Osteoblast (primary cell): ENCODE measurements at regions not wholly inside any gene's neighbourhood (a gene's known extent, or its start where the extent isn't known, plus 50 kb on each side); places are given as distances from the start of the nearest gene placed in this dataset.

ENCODE experiments used
- DNase-seq: peaks from one replicate; pipeline ENCODE4 v3.0.0; 2011; ENCODE audit warnings: low spot score, mixed read lengths; ENCODE audit not compliant: insufficient read length; ENCODE audit errors: missing footprints
- H2AFZ ChIP-seq: 2 replicates; pipeline ENCODE4 v1.6.0; 2011; ENCODE audit warnings: mild to moderate bottlenecking, low read length
- H3K27ac ChIP-seq: 2 replicates; pipeline ENCODE4 v1.5.1; 2011; ENCODE audit warnings: mild to moderate bottlenecking, low read depth, low read length, moderate library complexity
- H3K27me3 ChIP-seq: 2 replicates; pipeline ENCODE4 v1.6.0; 2012; ENCODE audit warnings: mild to moderate bottlenecking, control low read depth, inconsistent platforms, low read length, moderate library complexity; ENCODE audit not compliant: insufficient read depth
- H3K36me3 ChIP-seq: 2 replicates; pipeline ENCODE4 v1.5.1; 2011; ENCODE audit warnings: mild to moderate bottlenecking, low read length, control low read depth, moderate library complexity; ENCODE audit not compliant: insufficient read depth
- H3K4me1 ChIP-seq: 2 replicates; pipeline ENCODE4 v1.5.1; 2011; ENCODE audit warnings: mild to moderate bottlenecking, low read length, control low read depth, moderate library complexity; ENCODE audit not compliant: insufficient read depth
- H3K4me2 ChIP-seq: 2 replicates; pipeline ENCODE4 v1.6.0; 2011; ENCODE audit warnings: mild to moderate bottlenecking, low read length; ENCODE audit not compliant: insufficient read depth
- H3K4me3 ChIP-seq: fragments of 200-600 bp; sonication (generic); 3 replicates; pipeline ENCODE4 v1.5.1; 2012; ENCODE audit warnings: mild to moderate bottlenecking, low read length, inconsistent platforms; ENCODE audit not compliant: insufficient read depth
- H3K79me2 ChIP-seq: 2 replicates; pipeline ENCODE4 v1.6.0; 2012; ENCODE audit warnings: mild to moderate bottlenecking, low read length, control low read depth, inconsistent platforms; ENCODE audit not compliant: insufficient read depth
- H3K9me3 ChIP-seq: 2 replicates; pipeline ENCODE4 v1.5.1; 2011; ENCODE audit warnings: low read depth, low read length, control low read depth
- H4K20me1 ChIP-seq: 2 replicates; pipeline ENCODE4 v1.6.0; 2012; ENCODE audit warnings: mild to moderate bottlenecking, low read length, control low read depth; ENCODE audit not compliant: insufficient read depth
- TF ChIP-seq, protein P1 (sequence below): IDR thresholded peaks from 2 replicates; pipeline ENCODE4 v1.5.1; 2011; ENCODE audit warnings: mild to moderate bottlenecking, low read depth, low read length, moderate library complexity; ENCODE audit errors: extremely low read depth

DNA sequence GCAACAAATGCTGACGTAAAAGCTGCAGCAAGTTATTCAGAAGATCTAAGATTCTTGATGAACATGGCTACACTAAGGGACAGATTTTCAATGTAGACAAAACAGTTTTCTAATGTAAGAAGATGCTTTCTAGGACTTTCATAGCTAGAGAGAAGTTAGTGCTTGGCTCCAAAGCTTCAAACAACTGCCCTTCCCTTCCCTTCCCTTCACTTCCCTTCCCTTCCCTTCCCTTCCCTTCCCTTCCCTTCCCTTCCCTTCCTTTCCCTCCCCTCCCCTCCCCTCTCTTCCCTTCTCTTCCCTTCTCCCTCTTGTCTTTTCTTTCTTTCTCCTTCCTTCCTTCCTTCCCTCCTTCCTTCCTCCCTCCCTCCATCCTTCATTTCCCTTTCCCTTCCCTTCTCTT lies 365.3 kb upstream of the ADGRL4 start:
- no peaks in the 10 kb centered on the region for H3K9me3 ChIP-seq
- no peak for DNase-seq
- TF ChIP-seq, protein P1, sequence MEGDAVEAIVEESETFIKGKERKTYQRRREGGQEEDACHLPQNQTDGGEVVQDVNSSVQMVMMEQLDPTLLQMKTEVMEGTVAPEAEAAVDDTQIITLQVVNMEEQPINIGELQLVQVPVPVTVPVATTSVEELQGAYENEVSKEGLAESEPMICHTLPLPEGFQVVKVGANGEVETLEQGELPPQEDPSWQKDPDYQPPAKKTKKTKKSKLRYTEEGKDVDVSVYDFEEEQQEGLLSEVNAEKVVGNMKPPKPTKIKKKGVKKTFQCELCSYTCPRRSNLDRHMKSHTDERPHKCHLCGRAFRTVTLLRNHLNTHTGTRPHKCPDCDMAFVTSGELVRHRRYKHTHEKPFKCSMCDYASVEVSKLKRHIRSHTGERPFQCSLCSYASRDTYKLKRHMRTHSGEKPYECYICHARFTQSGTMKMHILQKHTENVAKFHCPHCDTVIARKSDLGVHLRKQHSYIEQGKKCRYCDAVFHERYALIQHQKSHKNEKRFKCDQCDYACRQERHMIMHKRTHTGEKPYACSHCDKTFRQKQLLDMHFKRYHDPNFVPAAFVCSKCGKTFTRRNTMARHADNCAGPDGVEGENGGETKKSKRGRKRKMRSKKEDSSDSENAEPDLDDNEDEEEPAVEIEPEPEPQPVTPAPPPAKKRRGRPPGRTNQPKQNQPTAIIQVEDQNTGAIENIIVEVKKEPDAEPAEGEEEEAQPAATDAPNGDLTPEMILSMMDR: no peak
- no peak overlapping the region for H3K4me3 ChIP-seq
- no peak overlapping the region for H3K27ac ChIP-seq
- no peak overlapping the region for H3K4me2 ChIP-seq
- H3K79me2 ChIP-seq: no peaks in the 10 kb centered on the region
- no peaks in the 10 kb centered on the region for H3K27me3 ChIP-seq
- H2AFZ ChIP-seq: no peak overlapping the region
- H3K36me3 ChIP-seq: no peaks in the 10 kb centered on the region
- no peaks in the 10 kb centered on the region for H4K20me1 ChIP-seq
- no peaks in the 10 kb centered on the region for H3K4me1 ChIP-seq

DNA sequence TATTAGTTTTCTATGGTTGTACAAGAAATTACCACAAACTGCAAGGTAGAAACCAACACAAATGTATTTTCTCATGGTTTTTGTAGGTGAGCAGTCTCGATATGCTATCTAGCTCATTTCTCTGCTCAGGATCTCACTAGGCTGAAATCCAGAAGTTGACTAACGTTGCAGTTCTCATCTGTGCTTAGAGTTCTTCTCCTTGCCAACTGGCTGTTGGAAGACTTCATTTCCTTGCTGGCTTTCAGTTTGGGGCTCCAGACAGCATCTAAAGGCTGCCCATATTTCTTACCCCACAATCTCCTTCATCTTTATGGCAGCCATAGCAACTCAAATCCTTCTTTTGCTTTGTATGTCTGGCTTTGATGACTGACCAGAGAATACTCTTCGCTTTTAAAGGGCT lies 362.6 kb upstream of the ADGRL4 start:
- Histone ChIP-seq H4K20me1 (no peaks in the 10 kb centered on the region), H3K4me1 (no peaks in the 10 kb centered on the region), H3K79me2 (no peaks in the 10 kb centered on the region), H3K27me3 (no peaks in the 10 kb centered on the region), H3K4me2 (no peak overlapping the region), H3K4me3 (no peak overlapping the region), H3K27ac (no peak overlapping the region), H3K9me3 (no peaks in the 10 kb centered on the region), H3K36me3 (no peaks in the 10 kb centered on the region), H2AFZ (no peak overlapping the region)
- TF ChIP-seq, protein P1: no peak
- no peak for DNase-seq

DNA sequence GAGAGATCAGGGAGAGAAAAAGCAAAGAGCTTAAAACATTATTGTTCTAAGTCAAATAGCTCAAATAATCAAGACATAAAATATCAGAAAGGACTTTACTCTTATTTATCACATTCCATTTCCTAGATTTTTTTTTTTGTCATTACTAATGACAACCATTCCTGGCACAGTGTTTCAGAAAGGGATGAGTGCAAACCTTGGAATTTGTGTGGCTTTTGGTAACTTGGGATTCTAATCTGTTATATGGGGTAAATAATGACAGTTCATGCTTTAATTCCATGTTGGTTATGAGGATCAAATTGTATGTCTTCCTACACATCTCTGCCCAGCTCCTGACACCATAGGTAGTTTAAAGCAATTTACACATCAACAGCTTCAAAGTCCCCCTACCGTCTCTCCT lies 358.4 kb upstream of the ADGRL4 start:
- no peak overlapping the region for H3K4me3 ChIP-seq
- no peaks in the 10 kb centered on the region for H3K79me2 ChIP-seq
- TF ChIP-seq, protein P1: no peak
- no peaks in the 10 kb centered on the region for H3K27me3 ChIP-seq
- H3K4me1 ChIP-seq: no peaks in the 10 kb centered on the region
- no peak overlapping the region for H3K4me2 ChIP-seq
- no peaks in the 10 kb centered on the region for H3K36me3 ChIP-seq
- no peak overlapping the region for H2AFZ ChIP-seq
- H4K20me1 ChIP-seq: no peaks in the 10 kb centered on the region
- no peak overlapping the region for H3K27ac ChIP-seq
- no peak for DNase-seq
- no peaks in the 10 kb centered on the region for H3K9me3 ChIP-seq

DNA sequence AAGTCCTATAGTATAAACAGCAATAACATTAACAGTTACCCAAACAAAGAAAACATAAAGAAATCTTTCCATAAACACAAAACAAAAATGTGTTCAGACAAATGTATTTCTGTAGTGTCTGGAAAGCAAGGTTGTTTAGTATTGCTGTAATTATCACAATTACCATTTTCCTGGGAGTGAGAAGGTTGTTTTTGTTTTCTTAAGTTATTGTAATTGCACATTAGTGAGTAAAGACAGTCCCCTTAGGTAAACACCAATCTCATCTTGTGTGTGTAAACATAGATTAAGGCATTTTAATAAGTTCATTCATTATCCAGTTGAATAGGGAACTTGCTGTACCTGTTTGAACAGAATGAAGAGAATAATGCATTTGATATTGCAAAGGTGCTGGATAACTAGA lies 356.9 kb upstream of the ADGRL4 start:
- TF ChIP-seq, protein P1: no peak
- Histone ChIP-seq H3K27ac (no peak overlapping the region), H3K9me3 (no peaks in the 10 kb centered on the region), H3K27me3 (no peaks in the 10 kb centered on the region), H3K79me2 (no peaks in the 10 kb centered on the region), H3K4me2 (no peak overlapping the region), H3K4me1 (no peaks in the 10 kb centered on the region), H3K4me3 (no peak overlapping the region), H2AFZ (no peak overlapping the region), H4K20me1 (no peaks in the 10 kb centered on the region), H3K36me3 (no peaks in the 10 kb centered on the region)
- DNase-seq: no peak
